ENCODE measurements at regions not wholly inside any gene's neighbourhood (a gene's known extent, or its start where the extent isn't known, plus 50 kb on each side); places are given as distances from the start of the nearest gene placed in this dataset.
"Not testable (repeated sequence)": the region's sequence is repeated elsewhere in the genome, so short reads cannot be mapped to it uniquely, and the experiment has no call there.

DNA sequence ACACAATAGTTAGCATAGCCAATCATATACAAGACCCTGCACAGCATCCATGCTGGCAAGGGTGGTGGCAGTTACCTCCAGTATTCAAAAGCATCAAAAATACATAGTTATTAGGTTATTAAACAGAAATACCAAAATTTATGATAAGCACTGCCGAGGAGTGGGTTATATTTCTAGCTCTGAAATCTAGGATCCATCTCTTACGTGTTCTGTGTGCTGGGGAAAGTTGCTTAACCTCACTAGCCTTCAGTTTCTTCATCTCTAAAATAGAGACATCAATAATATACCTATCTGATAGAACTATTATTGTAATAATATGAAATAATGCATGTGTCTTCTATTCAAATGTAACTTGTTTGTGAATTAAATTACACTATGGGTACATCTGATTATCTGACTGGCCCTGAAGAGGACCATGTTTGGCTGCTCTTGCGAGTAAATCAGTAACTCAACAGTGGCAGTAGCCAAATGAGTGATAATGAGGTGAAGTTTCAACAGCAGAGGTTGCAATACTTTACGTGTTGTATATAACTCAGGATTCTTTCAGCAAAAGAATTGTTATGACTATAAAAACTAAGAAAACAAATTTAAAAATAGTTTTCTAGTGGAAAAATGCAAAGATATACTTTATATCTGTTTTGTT, 93.5 kb upstream of the RGPD2 start:
- intact Hi-C loops (cut with micrococcal nuclease); H2AK5ac ChIP-seq (ENCODE audit: low read depth, low read length); H3K9me3 ChIP-seq (ENCODE audit: control insufficient read depth, insufficient read depth, low read length); H4K5ac ChIP-seq (ENCODE audit: low read depth, low read length); H2BK5ac ChIP-seq (ENCODE audit: low read depth, low read length, poor library complexity, severe bottlenecking); H3K79me1 ChIP-seq (ENCODE audit: low read depth in 1 of 2, low read length in 2 of 2); H2AK9ac ChIP-seq (replicated peaks; ENCODE audit: low read depth, low read length, poor library complexity); in situ Hi-C loops (cut with MboI; ENCODE audit: low sequenced_read_pairs); H4K8ac ChIP-seq (ENCODE audit: low read depth in 2 of 2, low read length in 2 of 2); H2BK20ac ChIP-seq (ENCODE audit: low read depth, low read length); H3K9me1 ChIP-seq (ENCODE audit: insufficient read depth, low read length); H2AFZ ChIP-seq (replicated peaks; ENCODE audit: low read length, poor library complexity); H3K9ac ChIP-seq (ENCODE audit: low read depth, low read length); H3K4me3 ChIP-seq (ENCODE audit: insufficient read depth, low read depth, low read length); CTCF ChIA-PET; H3K14ac ChIP-seq (replicated peaks; ENCODE audit: low read depth, low read length); dilution Hi-C loops (cut with HindIII; ENCODE audit: low sequenced_read_pairs, unreplicated experiment); H2BK15ac ChIP-seq (ENCODE audit: low read depth, low read length); H3K4me1 ChIP-seq (ENCODE audit: control insufficient read depth, insufficient read depth, low read length); H3K36me3 ChIP-seq (ENCODE audit: control insufficient read depth, insufficient read depth, low read length); H4K20me1 ChIP-seq (ENCODE audit: insufficient read depth, low read length); H3K27ac ChIP-seq (ENCODE audit: insufficient read depth, low read length); DNase-seq; H3K4ac ChIP-seq (ENCODE audit: low read depth, low read length); H3K18ac ChIP-seq (ENCODE audit: low read depth, low read length); H3K23ac ChIP-seq (ENCODE audit: low read depth, low read length); POLR2A ChIA-PET (ENCODE audit: unreplicated experiment); H3K56ac ChIP-seq (ENCODE audit: extremely low read depth, insufficient read depth, low read length); H2BK120ac ChIP-seq (ENCODE audit: low read depth, low read length); BruUV-seq (replicated peaks); H4K91ac ChIP-seq (ENCODE audit: insufficient read depth, low read depth, low read length); H3K4me2 ChIP-seq (ENCODE audit: low read depth, low read length); H3K27me3 ChIP-seq (ENCODE audit: control insufficient read depth, insufficient read depth, low read length); ATAC-seq (ENCODE audit: low read depth): not testable (repeated sequence)
- no CpG with 5 or more reads among the region's 4 CpGs for WGBS, 2 experiments (ENCODE audit: extremely low coverage in 2 of 2, insufficient read length in 1 of 2)

DNA sequence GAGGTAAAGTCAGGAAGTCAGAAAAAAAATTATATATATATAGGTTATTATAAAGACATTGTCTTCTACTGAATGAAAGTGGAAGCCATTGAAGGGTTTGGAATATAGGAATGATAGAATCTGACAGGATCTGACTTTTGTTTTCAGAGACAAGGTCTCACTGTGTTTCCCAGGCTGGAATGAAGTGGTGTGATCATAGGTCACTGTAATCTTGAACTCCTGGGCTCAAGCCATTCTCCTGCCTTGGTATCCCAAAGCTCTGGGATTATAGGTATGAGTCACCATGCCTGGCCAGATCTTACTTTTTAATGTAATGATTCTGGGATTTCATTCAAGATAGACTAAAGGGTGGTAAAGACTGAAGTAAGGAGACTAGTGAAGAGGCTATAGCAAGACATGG, 91.6 kb upstream of the RGPD2 start:
- H4K8ac ChIP-seq (ENCODE audit: low read depth in 2 of 2, low read length in 2 of 2); H3K4ac ChIP-seq (ENCODE audit: low read depth, low read length); H3K18ac ChIP-seq (ENCODE audit: low read depth, low read length); H4K91ac ChIP-seq (ENCODE audit: insufficient read depth, low read depth, low read length); H3K23ac ChIP-seq (ENCODE audit: low read depth, low read length); H2BK15ac ChIP-seq (ENCODE audit: low read depth, low read length); DNase-seq; dilution Hi-C loops (cut with HindIII; ENCODE audit: low sequenced_read_pairs, unreplicated experiment); H3K27me3 ChIP-seq (ENCODE audit: control insufficient read depth, insufficient read depth, low read length); H2BK5ac ChIP-seq (ENCODE audit: low read depth, low read length, poor library complexity, severe bottlenecking); H3K4me1 ChIP-seq (ENCODE audit: control insufficient read depth, insufficient read depth, low read length); in situ Hi-C loops (cut with MboI; ENCODE audit: low sequenced_read_pairs); POLR2A ChIA-PET (ENCODE audit: unreplicated experiment); H3K9me1 ChIP-seq (ENCODE audit: insufficient read depth, low read length); H3K4me2 ChIP-seq (ENCODE audit: low read depth, low read length); H2AFZ ChIP-seq (replicated peaks; ENCODE audit: low read length, poor library complexity); BruUV-seq (replicated peaks); ATAC-seq (ENCODE audit: low read depth); H3K36me3 ChIP-seq (ENCODE audit: control insufficient read depth, insufficient read depth, low read length); H3K9me3 ChIP-seq (ENCODE audit: control insufficient read depth, insufficient read depth, low read length); H3K56ac ChIP-seq (ENCODE audit: extremely low read depth, insufficient read depth, low read length); H2BK120ac ChIP-seq (ENCODE audit: low read depth, low read length); H2AK9ac ChIP-seq (replicated peaks; ENCODE audit: low read depth, low read length, poor library complexity); H2AK5ac ChIP-seq (ENCODE audit: low read depth, low read length); H3K4me3 ChIP-seq (ENCODE audit: insufficient read depth, low read depth, low read length); H3K79me1 ChIP-seq (ENCODE audit: low read depth in 1 of 2, low read length in 2 of 2); intact Hi-C loops (cut with micrococcal nuclease); H4K5ac ChIP-seq (ENCODE audit: low read depth, low read length); H3K14ac ChIP-seq (replicated peaks; ENCODE audit: low read depth, low read length); H4K20me1 ChIP-seq (ENCODE audit: insufficient read depth, low read length); H3K9ac ChIP-seq (ENCODE audit: low read depth, low read length); H2BK20ac ChIP-seq (ENCODE audit: low read depth, low read length); H3K27ac ChIP-seq (ENCODE audit: insufficient read depth, low read length); CTCF ChIA-PET: not testable (repeated sequence)
